HEK293T (cell line): ENCODE measurements at regions not wholly inside any gene's neighbourhood (a gene's known extent, or its start where the extent isn't known, plus 50 kb on each side); places are given as distances from the start of the nearest gene placed in this dataset.

ENCODE experiments used
- CTCF ChIA-PET: fragments of 350-600 bp; formaldehyde crosslinking; extraction: SDS; loops from one replicate; lab custom pipeline; 2021; ENCODE audit warnings: antibody characterized with exemption, inconsistent platforms; lab: Yijun Ruan, JAX
- POLR2A ChIA-PET: fragments of 350-600 bp; formaldehyde crosslinking; extraction: SDS; loops from one replicate; lab custom pipeline; 2020; ENCODE audit warnings: antibody characterized with exemption, inconsistent platforms; lab: Yijun Ruan, JAX
- DNase-seq: peaks from one replicate; pipeline ENCODE4 v3.0.0; 2012; ENCODE audit warnings: mixed read lengths; ENCODE audit errors: extremely low spot score
- ARNT ChIP-seq: fragments of 450-650 bp; IDR thresholded peaks from 2 replicates; pipeline ENCODE4 v1.6.1; 2017; ENCODE audit warnings: mild to moderate bottlenecking
- BHLHE40 ChIP-seq: fragments of 450-650 bp; IDR thresholded peaks from 2 replicates; pipeline ENCODE4 v1.6.1; 2016; ENCODE audit warnings: mild to moderate bottlenecking, moderate library complexity, borderline replicate concordance
- CTBP1 ChIP-seq: fragments of 450-650 bp; IDR thresholded peaks from 2 replicates; pipeline ENCODE4 v1.6.1; 2016; ENCODE audit warnings: borderline replicate concordance
- ELF4 ChIP-seq: fragments of 450-650 bp; IDR thresholded peaks from 2 replicates; pipeline ENCODE4 v1.6.1; 2017; ENCODE audit warnings: antibody characterized with exemption
- FOXA1 ChIP-seq: fragments of 450-650 bp; IDR thresholded peaks from 2 replicates; pipeline ENCODE4 v1.6.1; 2016; ENCODE audit warnings: mild to moderate bottlenecking
- FOXK2 ChIP-seq: fragments of 450-650 bp; IDR thresholded peaks from 2 replicates; pipeline ENCODE4 v1.6.1; 2016; ENCODE audit warnings: mild to moderate bottlenecking
- FOXM1 ChIP-seq: fragments of 450-650 bp; IDR thresholded peaks from 2 replicates; pipeline ENCODE4 v1.6.1; 2017; ENCODE audit warnings: mild to moderate bottlenecking, borderline replicate concordance
- HDGF ChIP-seq: fragments of 450-650 bp; IDR thresholded peaks from 2 replicates; pipeline ENCODE4 v1.6.1; 2017; ENCODE audit warnings: antibody characterized with exemption, borderline replicate concordance
- L3MBTL2 ChIP-seq: fragments of 450-650 bp; conservative IDR thresholded peaks from 2 replicates; pipeline ENCODE4 v1.6.1; 2016; ENCODE audit warnings: mild to moderate bottlenecking
- LEF1 ChIP-seq: fragments of 450-650 bp; IDR thresholded peaks from 2 replicates; pipeline ENCODE4 v1.6.1; 2017; ENCODE audit warnings: mild to moderate bottlenecking, borderline replicate concordance
- NFRKB ChIP-seq: fragments of 450-650 bp; IDR thresholded peaks from 2 replicates; pipeline ENCODE4 v1.6.1; 2016; ENCODE audit warnings: mild to moderate bottlenecking, moderate library complexity
- SP1 ChIP-seq: fragments of 450-650 bp; IDR thresholded peaks from 2 replicates; pipeline ENCODE4 v1.6.1; 2017
- SUZ12 ChIP-seq: fragments of 450-650 bp; IDR thresholded peaks from 2 replicates; pipeline ENCODE4 v1.6.1; 2016; ENCODE audit warnings: mild to moderate bottlenecking
- TARDBP ChIP-seq: fragments of 450-650 bp; IDR thresholded peaks from 2 replicates; pipeline ENCODE4 v1.6.1; 2016
- ZNF384 ChIP-seq: fragments of 450-650 bp; IDR thresholded peaks from 2 replicates; pipeline ENCODE4 v1.6.1; 2016
- TF ChIP-seq, protein P1 (sequence below): fragments of 450-650 bp; IDR thresholded peaks from 2 replicates; pipeline ENCODE4 v1.6.1; 2016

GRCh38 chr12:94753036-94753679 is 102.8 kb upstream of the TMCC3 start:
- TF ChIP-seq SUZ12 = no peak
- TF ChIP-seq, protein P1, sequence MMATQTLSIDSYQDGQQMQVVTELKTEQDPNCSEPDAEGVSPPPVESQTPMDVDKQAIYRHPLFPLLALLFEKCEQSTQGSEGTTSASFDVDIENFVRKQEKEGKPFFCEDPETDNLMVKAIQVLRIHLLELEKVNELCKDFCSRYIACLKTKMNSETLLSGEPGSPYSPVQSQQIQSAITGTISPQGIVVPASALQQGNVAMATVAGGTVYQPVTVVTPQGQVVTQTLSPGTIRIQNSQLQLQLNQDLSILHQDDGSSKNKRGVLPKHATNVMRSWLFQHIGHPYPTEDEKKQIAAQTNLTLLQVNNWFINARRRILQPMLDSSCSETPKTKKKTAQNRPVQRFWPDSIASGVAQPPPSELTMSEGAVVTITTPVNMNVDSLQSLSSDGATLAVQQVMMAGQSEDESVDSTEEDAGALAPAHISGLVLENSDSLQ = peak; percentile 58
- TF ChIP-seq HDGF = no peak
- POLR2A ChIA-PET = no interaction called here
- no peak for DNase-seq
- CTCF ChIA-PET = no interaction called here

DNA sequence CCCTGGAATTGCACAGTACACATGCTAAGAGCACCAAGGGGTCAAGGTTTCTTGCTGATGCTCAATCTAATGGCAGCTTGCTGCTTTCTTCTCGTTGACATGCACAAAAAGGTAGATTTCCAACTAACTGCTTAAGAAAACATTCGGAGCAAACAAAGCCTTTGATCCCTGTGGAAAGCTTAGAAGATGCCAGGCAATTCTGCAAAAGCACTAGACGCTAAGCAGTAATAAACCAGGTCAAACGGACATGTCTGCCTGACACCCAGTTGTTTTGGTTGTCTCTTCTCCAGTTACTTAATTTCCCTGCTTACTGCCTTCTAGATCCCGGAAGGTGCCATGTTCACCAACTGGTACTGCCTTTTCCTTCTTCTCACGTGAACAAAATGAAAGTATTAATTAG is 100.5 kb upstream of the TMCC3 start:
- ChIA-PET POLR2A (no interaction called here), CTCF (no interaction called here)
- DNase-seq = no peak
- TF ChIP-seq ZNF384 = no peak
- TF ChIP-seq FOXK2 = no peak
- TF ChIP-seq NFRKB = no peak
- TF ChIP-seq L3MBTL2 = no peak
- TF ChIP-seq, protein P1 = no peak
- no peak for TF ChIP-seq SUZ12
- TF ChIP-seq CTBP1 = no peak
- TF ChIP-seq FOXM1 = no peak
- TF ChIP-seq LEF1 = no peak
- no peak for TF ChIP-seq ARNT

GRCh38 chr12:94749890-94750289 is 99.5 kb upstream of the TMCC3 start:
- TF ChIP-seq ARNT (no peak), FOXK2 (no peak), L3MBTL2 (no peak), LEF1 (no peak), TARDBP (no peak), BHLHE40 (no peak), HDGF (no peak), FOXA1 (no peak), CTBP1 (no peak), FOXM1 (no peak), SP1 (no peak), ZNF384 (no peak), ELF4 (no peak), SUZ12 (no peak), NFRKB (no peak)
- TF ChIP-seq, protein P1 = no peak
- DNase-seq = no peak
- CTCF ChIA-PET = no interaction called here
- POLR2A ChIA-PET = no interaction called here

DNA sequence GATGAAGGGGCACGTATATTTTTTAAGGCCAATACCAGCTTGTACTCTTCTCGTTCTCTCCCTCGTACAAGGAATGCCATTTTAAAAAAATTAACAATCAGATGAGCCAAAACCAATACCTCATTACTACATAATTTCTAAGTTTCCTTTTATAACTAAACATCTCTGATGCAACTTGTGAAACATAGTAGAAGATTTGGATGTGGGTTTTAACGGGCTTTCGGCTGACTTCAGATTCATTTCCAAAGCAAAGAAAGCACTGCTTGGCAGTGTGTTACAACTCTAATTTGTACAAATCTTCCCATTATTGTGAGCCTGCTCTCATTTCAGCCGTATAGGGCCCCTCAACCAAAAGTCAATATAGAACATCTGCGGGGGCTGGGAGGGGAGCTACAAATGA is 99.1 kb upstream of the TMCC3 start:
- ChIA-PET CTCF (no interaction called here), POLR2A (no interaction called here)
- TF ChIP-seq LEF1 = no peak
- no peak for TF ChIP-seq L3MBTL2
- TF ChIP-seq FOXK2 = no peak
- no peak for TF ChIP-seq CTBP1
- TF ChIP-seq, protein P1 = no peak
- TF ChIP-seq SUZ12 = no peak
- no peak for TF ChIP-seq ARNT
- no peak for TF ChIP-seq TARDBP
- no peak for TF ChIP-seq FOXA1
- no peak for TF ChIP-seq ZNF384
- DNase-seq = no peak

DNA sequence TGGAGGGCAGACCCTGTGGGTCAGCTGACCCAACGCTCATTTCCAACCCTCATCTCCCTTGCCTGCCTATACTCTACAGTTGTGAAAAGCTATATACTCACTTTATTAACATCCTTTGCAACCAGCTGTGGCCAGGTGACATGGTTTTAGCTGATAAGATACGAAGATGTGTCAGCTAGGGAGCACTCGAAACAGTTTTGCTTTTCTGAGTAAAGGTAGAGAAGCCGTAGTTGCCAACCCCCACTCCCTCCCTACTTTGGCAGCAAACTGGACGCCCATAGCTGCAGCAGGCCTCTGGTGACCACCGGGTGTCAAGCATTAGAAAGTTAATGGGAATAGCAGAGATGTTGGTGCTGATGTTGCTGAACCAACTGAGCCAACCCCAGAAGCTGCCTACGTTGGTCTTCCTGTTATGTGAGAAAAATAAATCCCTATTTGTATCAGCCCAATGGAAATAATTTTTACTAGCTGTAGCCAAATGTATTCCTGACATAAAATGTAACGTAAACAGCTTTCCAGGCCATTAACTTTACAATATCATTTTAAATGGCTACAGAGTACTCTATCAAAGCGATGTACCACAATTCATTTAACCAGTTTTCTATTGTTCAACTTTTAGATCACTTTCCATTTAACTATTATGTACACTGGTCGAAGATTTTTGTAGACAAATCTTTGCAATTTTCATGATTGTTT is 98.5 kb upstream of the TMCC3 start:
- POLR2A ChIA-PET = no interaction called here
- CTCF ChIA-PET = no interaction called here
- DNase-seq = peak; percentile 16
- TF ChIP-seq FOXM1 = no peak
- TF ChIP-seq TARDBP = no peak
- no peak for TF ChIP-seq SP1

- DNase-seq = no peak
- ChIA-PET POLR2A (no interaction called here), CTCF (interaction anchor here (1.3 kb wide), 1 partner anchor 48 kb away, joined by 13 read pairs; no protein-coding TSS in a partner anchor)
- TF ChIP-seq ARNT = no peak
- no peak for TF ChIP-seq ELF4
- no peak for TF ChIP-seq HDGF
These were observed 95.2 kb upstream of the TMCC3 start for GRCh38 chr12:94745562-94745961.
